Panc1 (cell line): ENCODE measurements at regions not wholly inside any gene's neighbourhood (a gene's known extent, or its start where the extent isn't known, plus 50 kb on each side); places are given as distances from the start of the nearest gene placed in this dataset.

ENCODE experiments used
- ATAC-seq: fragments of 200-7000 bp; cut with Tn5 transposase; 2 replicates; pipeline ENCODE4 v1.9.1; 2020; ENCODE audit warnings: mild to moderate bottlenecking, moderate library complexity
- BruUV-seq: library from RNA; stranded (reverse); fragments of 400-500 nt; replicated peaks from 2 replicates; lab custom pipeline; 2021; lab: Mats Ljungman, UMichigan
- CTCF ChIA-PET: fragments of 300-600 bp; sonication (Branson Sonifier 250); formaldehyde crosslinking; loops from one replicate; lab custom pipeline; 2022; ENCODE audit warnings: antibody characterized with exemption; lab: Charles Lee
- POLR2A ChIA-PET: fragments of 300-600 bp; sonication (Branson Sonifier 250); formaldehyde crosslinking; loops from one replicate; lab custom pipeline; 2022; ENCODE audit warnings: antibody characterized with exemption; lab: Charles Lee
- DNase-seq: peaks from one replicate; pipeline ENCODE4 v3.0.0-alpha.2; 2010; ENCODE audit warnings: low read depth, low spot score
- H3K27ac ChIP-seq: 2 replicates; pipeline ENCODE4 v1.5.1; 2011; ENCODE audit warnings: mild to moderate bottlenecking, low read length, inconsistent platforms
- H3K27me3 ChIP-seq: fragments of 200-500 bp; sonication (Bioruptor generic); 2 replicates; pipeline ENCODE4 v1.6.0; 2014; ENCODE audit warnings: low read length, inconsistent platforms; ENCODE audit not compliant: control insufficient read depth, insufficient read depth
- H3K36me3 ChIP-seq: fragments of 200-500 bp; sonication (Bioruptor generic); 2 replicates; pipeline ENCODE4 v1.5.1; 2014; ENCODE audit warnings: inconsistent platforms, mild to moderate bottlenecking, low read length, moderate library complexity; ENCODE audit not compliant: control insufficient read depth, insufficient read depth
- H3K4me1 ChIP-seq: 2 replicates; pipeline ENCODE4 v1.5.1; 2011; ENCODE audit warnings: inconsistent platforms, mild to moderate bottlenecking, low read length, moderate library complexity; ENCODE audit not compliant: control insufficient read depth, insufficient read depth
- H3K4me3 ChIP-seq, 2 experiments: 2 replicates each; pipeline ENCODE4 v1.5.1; 2011 to 2012; ENCODE audit warnings: low read depth in 2 of 2, low read length in 2 of 2, mild to moderate bottlenecking in 2 of 2, inconsistent platforms in 1 of 2, moderate library complexity in 1 of 2
- H3K9me3 ChIP-seq: fragments of 200-500 bp; sonication (Bioruptor generic); 2 replicates; pipeline ENCODE4 v1.5.1; 2014; ENCODE audit warnings: low read depth, mild to moderate bottlenecking, inconsistent platforms, low read length, moderate library complexity; ENCODE audit not compliant: control insufficient read depth, insufficient read depth
- POLR2AphosphoS5 ChIP-seq: IDR thresholded peaks from 2 replicates; pipeline ENCODE4 v1.6.1; 2012; ENCODE audit warnings: mild to moderate bottlenecking, low read depth, low read length, moderate library complexity
- SIN3A ChIP-seq: IDR thresholded peaks from 2 replicates; pipeline ENCODE4 v1.6.1; 2012; ENCODE audit warnings: low read depth, mild to moderate bottlenecking, low read length, moderate library complexity, borderline replicate concordance; ENCODE audit not compliant: insufficient read depth
- TCF7L2 ChIP-seq: IDR thresholded peaks from 2 replicates; pipeline ENCODE4 v1.6.1; 2011; ENCODE audit warnings: mild to moderate bottlenecking, low read depth, low read length, inconsistent platforms
- in situ Hi-C: cut with HindIII; loops from 2 replicates; pipeline ENCODE4 v1.10.0; 2016; ENCODE audit warnings: low sequenced_read_pairs, low pct_unique_long_range_greater_than_20kb
- intact Hi-C: fragments of 100-400 bp; cut with micrococcal nuclease; formaldehyde crosslinking; loops from one replicate; pipeline ENCODE4 v1.10.0; 2022; ENCODE audit not compliant: unreplicated experiment
- TF ChIP-seq, protein P1 (sequence below), 2 experiments: IDR thresholded peaks; 2 replicates each; pipeline ENCODE4 v1.6.1; 2011 to 2012; ENCODE audit warnings: low read depth in 2 of 2, control low read depth in 1 of 2, low read length in 1 of 2, mild to moderate bottlenecking in 1 of 2, moderate library complexity in 1 of 2; ENCODE audit not compliant: insufficient read depth in 1 of 2
- TF ChIP-seq, protein P2 (sequence below): fragments of 450-650 bp; IDR thresholded peaks from 2 replicates; pipeline ENCODE4 v1.5.1; 2017; ENCODE audit warnings: mild to moderate bottlenecking

DNA sequence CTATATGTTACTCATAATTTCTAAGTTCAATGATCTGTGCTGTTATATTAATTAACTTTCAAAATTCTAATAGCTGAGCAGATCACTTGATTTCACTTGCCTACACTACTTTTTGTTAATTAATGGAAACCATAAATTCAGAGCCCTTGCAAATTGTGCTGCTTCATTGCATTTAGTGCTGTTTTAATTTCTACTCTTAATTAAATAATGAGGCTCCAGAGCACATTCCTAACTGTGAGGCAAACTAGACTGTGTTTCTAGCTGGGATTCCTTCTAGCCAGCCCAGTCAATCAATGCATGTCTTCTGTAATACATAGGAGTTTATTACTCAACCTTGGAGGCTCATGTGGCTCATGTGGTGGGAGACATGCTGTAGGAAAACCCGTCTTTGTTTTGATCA lies 301.1 kb upstream of the GOLIM4 start:
- DNase-seq (no peak), ATAC-seq (no peak)
- Histone ChIP-seq H3K9me3 (peaks cover 2% of the 10 kb centered on the region; the same call in 1 of the 2 replicates), H3K4me3 (no peak overlapping the region), H3K27me3 (no peaks in the 10 kb centered on the region), H3K4me1 (no peaks in the 10 kb centered on the region), H3K27ac (no peak overlapping the region), H3K36me3 (no peaks in the 10 kb centered on the region)
- BruUV-seq, result no TSS peak
- in situ Hi-C loops, result no loop called here
- TF ChIP-seq SIN3A (no peak), POLR2AphosphoS5 (no peak), TCF7L2 (no peak)
- ChIA-PET CTCF (no interaction called here), POLR2A (no interaction called here)
- intact Hi-C loops, result no loop called here

DNA sequence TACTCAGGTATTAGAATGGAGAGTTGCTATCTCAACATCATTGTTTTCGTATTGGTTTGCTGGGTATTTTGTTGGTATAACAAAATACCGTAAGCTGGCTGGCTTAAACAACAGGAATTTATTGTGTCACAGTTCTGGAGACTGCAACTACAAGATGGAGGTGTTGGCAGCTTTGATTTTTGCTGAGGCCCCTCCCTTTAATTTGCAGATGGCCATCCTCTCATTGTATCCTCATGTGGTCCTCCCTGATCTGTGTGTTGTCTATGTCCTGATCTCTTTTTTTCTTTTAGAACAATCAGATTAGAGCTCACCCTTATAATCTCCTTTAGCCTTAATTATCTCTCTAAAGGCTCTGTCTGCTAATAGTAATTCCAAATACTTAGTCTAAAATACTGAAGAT lies 299.8 kb upstream of the GOLIM4 start:
- BruUV-seq, result no TSS peak
- Histone ChIP-seq H3K4me1 (no peaks in the 10 kb centered on the region), H3K27me3 (no peaks in the 10 kb centered on the region), H3K36me3 (no peaks in the 10 kb centered on the region), H3K27ac (no peak overlapping the region), H3K9me3 (peaks cover 2% of the 10 kb centered on the region; the same call in 1 of the 2 replicates), H3K4me3 (no peak overlapping the region)
- TF ChIP-seq TCF7L2, result no peak
- no peak for TF ChIP-seq SIN3A
- TF ChIP-seq POLR2AphosphoS5, result no peak
- TF ChIP-seq, protein P1, sequence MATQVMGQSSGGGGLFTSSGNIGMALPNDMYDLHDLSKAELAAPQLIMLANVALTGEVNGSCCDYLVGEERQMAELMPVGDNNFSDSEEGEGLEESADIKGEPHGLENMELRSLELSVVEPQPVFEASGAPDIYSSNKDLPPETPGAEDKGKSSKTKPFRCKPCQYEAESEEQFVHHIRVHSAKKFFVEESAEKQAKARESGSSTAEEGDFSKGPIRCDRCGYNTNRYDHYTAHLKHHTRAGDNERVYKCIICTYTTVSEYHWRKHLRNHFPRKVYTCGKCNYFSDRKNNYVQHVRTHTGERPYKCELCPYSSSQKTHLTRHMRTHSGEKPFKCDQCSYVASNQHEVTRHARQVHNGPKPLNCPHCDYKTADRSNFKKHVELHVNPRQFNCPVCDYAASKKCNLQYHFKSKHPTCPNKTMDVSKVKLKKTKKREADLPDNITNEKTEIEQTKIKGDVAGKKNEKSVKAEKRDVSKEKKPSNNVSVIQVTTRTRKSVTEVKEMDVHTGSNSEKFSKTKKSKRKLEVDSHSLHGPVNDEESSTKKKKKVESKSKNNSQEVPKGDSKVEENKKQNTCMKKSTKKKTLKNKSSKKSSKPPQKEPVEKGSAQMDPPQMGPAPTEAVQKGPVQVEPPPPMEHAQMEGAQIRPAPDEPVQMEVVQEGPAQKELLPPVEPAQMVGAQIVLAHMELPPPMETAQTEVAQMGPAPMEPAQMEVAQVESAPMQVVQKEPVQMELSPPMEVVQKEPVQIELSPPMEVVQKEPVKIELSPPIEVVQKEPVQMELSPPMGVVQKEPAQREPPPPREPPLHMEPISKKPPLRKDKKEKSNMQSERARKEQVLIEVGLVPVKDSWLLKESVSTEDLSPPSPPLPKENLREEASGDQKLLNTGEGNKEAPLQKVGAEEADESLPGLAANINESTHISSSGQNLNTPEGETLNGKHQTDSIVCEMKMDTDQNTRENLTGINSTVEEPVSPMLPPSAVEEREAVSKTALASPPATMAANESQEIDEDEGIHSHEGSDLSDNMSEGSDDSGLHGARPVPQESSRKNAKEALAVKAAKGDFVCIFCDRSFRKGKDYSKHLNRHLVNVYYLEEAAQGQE (IDR thresholded peaks at IDR 0.05; ENCODE audit: insufficient read depth in 1 of 2, low read depth in 2 of 2, low read length in 1 of 2), result no peak
- TF ChIP-seq, protein P2, sequence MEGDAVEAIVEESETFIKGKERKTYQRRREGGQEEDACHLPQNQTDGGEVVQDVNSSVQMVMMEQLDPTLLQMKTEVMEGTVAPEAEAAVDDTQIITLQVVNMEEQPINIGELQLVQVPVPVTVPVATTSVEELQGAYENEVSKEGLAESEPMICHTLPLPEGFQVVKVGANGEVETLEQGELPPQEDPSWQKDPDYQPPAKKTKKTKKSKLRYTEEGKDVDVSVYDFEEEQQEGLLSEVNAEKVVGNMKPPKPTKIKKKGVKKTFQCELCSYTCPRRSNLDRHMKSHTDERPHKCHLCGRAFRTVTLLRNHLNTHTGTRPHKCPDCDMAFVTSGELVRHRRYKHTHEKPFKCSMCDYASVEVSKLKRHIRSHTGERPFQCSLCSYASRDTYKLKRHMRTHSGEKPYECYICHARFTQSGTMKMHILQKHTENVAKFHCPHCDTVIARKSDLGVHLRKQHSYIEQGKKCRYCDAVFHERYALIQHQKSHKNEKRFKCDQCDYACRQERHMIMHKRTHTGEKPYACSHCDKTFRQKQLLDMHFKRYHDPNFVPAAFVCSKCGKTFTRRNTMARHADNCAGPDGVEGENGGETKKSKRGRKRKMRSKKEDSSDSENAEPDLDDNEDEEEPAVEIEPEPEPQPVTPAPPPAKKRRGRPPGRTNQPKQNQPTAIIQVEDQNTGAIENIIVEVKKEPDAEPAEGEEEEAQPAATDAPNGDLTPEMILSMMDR, result no peak
- DNase-seq, result no peak
- ChIA-PET POLR2A (no interaction called here), CTCF (no interaction called here)
- ATAC-seq, result no peak
- intact Hi-C loops (no loop called here), in situ Hi-C loops (no loop called here)

DNA sequence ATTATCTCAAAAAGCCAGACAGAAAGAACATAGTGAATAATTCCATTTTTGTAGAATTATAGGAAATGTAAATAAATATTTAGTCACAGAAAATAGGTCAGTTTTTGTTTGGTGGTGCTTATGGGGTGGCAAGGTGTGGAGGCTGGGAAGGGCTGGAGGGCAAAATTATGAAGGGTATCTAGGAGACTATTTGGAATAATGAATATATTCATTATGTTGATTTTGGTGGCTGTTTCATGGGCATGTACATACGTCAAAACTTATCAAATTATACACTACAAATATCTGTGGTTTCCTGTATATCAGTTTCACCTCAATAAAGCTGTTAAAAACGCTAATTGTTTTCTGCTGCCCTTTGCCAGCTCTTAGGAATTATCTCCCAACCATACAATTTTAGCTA lies 298.7 kb upstream of the GOLIM4 start:
- no peak for ATAC-seq
- no peaks in the 10 kb centered on the region for H3K36me3 ChIP-seq
- H3K4me1 ChIP-seq, result no peaks in the 10 kb centered on the region
- TF ChIP-seq, protein P2, result no peak
- TF ChIP-seq SIN3A (no peak), POLR2AphosphoS5 (no peak), TCF7L2 (no peak)
- TF ChIP-seq, protein P1 (IDR thresholded peaks at IDR 0.05; ENCODE audit: insufficient read depth in 1 of 2, low read depth in 2 of 2, low read length in 1 of 2), result no peak
- in situ Hi-C loops (no loop called here), intact Hi-C loops (no loop called here)
- H3K9me3 ChIP-seq, result peaks cover 2% of the 10 kb centered on the region; the same call in 1 of the 2 replicates
- no TSS peak for BruUV-seq
- no peak overlapping the region for H3K27ac ChIP-seq
- ChIA-PET POLR2A (interaction anchor here (0.6 kb wide), 1 partner anchor 11 kb away, joined by 4 read pairs; no protein-coding TSS in a partner anchor), CTCF (no interaction called here)
- no peaks in the 10 kb centered on the region for H3K27me3 ChIP-seq
- DNase-seq, result no peak
- H3K4me3 ChIP-seq, result no peak overlapping the region
